HS-5 (cell line): ENCODE measurements at regions not wholly inside any gene's neighbourhood (a gene's known extent, or its start where the extent isn't known, plus 50 kb on each side); places are given as distances from the start of the nearest gene placed in this dataset.
A peak's percentile ranks its signal among the peaks of the same experiment; 100 is the strongest.
"Not testable (repeated sequence)": the region's sequence is repeated elsewhere in the genome, so short reads cannot be mapped to it uniquely, and the experiment has no call there.

ENCODE experiments used
- DNase-seq: peaks from one replicate; pipeline ENCODE4 v3.0.0-alpha.2; 2012; ENCODE audit warnings: low read depth

DNA sequence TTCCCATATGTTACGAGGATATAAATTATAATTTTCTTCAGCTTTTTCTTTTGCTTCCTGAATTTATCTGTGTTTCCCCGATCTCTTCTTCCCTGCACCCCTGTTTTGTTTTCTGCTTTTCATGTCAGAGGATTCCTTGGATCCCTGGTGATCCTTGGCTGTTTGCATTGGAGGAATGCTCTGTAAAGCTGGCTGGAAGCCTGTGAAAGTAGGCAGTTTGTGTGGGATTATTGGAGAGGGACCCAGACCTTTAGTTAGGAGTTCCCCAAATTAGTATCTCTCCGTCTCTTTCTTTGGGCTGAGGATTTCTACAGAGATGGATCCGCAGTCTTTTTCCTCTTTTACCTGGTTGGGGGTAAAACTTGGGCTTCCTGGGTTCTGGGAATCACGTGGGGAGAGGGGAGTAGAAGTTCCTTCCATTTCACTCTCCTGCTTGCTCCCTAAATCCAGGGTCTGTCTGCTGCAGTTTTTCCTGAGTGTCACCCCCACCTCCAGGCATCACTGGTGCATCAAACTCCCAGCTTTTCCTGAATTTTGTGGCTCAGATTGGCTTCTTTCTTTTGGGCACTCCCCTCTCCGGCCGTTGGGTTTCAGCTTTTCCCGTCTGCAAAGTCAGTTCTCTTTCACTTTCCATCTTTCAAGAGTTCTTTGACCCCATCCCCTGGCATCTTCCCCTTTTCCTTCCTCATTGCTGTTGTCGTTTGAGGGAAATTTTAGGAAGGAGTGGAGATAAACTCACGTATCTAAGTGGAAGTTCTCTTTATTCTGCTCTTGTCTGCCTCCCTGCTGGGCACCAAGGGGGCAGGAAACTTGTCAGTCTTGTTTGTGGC lies 79.1 kb upstream of the ALX4 start:
- DNase-seq = no peak

DNA sequence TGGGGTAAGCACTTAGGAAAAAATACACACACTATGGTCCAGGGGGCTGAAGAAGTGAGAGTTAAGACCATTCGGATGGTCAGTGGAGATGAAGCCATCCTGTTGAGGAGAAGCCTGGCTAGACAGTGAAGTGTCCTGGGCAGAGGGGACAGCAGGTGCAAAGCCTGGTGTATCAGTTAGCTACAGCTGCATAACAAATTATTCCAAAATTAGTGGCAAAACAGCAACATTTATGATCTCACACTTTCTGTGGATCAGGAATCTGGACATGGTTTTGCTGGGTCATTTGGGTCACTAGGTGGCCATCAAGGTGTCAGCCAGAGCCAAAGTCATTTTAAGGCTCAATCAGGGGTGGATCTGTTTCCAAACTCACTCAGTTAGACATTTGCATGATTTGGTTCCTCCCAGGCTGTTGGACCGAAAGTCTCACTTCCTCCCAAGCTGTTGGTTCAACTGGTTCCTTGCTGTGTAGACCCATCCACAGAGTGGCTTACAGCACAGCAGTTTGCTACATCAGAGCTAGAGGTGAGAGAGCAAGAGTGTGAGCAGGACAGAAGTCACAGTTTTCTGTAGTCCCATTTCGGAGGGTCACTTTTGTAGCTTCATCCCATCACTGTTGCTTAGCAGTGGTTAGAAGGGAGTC lies 80.1 kb upstream of the ALX4 start:
- no peak for DNase-seq

DNA sequence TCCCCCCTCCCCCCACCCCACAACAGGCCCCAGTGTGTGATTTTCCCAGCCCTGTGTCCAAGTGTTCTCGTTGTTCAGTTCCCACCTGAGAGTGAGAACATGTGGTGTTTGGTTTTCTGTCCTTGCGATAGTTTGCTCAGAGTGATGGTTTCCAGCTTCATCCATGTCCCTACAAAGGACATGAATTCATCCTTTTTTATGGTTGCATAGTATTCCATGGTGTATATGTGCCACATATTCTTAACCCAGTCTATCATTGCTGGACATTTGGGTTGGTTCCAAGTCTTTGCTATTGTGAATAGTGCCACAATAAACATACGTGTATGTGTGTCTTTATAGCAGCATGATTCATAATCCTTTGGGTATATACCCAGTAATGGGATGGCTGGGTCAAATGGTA lies 81.1 kb upstream of the ALX4 start:
- DNase-seq = not testable (repeated sequence)

DNA sequence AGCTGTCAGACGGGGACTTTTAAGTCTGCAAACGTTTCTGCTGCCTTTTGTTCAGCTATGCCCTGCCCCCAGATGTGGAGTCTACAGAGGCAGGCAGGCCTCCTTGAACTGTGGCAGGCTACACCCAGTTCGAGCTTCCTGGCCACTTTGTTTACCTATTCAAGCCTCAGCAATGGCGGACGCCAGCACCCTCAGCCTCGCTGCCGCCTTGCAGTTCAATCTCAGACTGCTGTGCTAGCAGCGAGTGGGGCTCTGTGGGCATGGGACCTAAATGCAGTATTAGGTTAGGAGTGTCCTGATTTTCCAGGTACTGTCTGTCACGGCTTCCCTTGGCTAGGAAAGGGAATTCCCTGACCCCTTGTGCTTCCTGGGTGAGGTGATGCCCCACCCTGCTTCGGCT lies 86.8 kb upstream of the ALX4 start:
- DNase-seq = not testable (repeated sequence)

DNA sequence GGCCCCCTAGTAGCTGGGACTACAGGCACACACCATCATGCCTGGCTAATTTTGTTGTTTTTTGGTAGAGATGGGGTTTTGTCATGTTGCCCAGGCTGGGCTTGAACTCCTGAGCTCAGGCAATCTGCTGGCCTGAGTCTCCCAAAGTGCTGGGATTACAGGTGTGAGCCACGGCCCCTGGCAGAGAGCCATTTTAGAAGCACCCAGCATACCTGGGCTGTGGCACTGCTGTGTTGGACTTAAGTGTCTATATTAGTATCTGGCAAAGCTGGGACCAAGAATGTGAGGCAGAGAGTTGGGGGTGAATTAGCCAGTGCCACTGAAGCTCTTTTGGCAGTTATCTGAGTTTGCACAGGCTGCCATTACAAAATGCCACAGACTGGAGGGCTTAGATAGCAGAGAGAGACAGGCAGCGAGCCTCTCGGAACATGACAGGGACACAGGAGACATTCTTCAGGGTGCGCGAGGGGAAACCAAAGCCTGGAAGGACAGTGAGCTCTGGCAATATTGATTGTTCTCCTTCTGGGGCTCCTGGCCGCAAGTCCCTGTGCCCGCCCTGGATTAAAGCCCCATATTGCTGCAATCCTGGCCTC lies 87.7 kb upstream of the ALX4 start:
- DNase-seq = no peak

DNA sequence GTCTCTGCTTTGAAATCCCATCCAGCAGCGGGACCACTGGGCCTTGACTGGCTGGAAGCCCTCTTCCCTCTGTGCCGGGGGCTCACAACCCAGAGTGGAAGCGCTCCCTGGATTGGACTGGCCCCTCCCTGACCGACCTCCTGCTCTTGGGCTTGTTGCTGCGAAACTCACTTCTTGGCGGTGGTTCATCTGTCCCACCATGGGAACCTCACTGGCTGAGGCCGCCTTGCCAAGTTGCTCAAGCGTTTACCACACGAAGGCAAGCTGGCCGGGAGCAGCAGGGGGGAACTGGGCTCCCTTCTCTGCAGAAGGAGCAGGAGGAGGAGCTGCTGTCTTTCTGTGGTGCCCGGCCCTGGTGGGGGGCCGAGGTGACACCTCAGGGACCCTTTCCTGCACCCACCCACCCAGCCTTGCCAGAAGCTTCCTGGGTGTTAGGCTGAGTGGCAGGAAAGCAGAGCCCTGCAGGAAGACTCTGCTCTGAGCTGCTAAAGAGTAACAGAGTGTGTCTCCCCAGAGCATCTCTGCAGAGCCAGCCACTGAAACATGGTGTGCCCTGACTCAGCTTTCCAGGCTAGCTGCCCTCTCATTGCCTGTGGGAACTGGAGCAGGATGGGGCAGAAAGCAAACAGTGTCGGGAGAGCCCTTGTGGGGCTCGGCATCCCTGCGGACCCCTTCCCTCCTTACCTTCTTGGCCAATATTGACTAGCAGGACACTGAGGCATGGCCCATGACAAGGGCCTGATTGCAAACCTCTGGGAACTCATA lies 88.5 kb upstream of the ALX4 start:
- no peak for DNase-seq

DNA sequence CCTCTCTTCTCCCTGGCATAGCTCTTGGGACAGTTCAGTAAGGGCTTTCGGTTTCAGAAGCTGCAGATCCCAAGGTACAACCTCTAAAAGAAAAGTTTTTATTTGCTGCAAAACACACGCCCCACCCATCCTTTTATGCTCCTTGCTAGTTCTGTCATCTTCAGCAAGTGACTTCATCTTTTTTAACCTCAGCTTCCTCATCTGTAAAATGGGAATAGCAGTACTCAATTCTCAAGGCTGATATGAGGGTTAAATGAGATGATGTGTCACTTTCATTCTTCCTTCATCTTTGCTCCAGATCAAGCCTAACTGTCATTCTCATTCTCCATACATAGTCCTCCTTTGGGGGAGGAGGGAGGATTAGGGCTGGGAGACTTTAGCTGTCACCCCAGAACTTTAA lies 90.0 kb upstream of the ALX4 start:
- DNase-seq = no peak

DNA sequence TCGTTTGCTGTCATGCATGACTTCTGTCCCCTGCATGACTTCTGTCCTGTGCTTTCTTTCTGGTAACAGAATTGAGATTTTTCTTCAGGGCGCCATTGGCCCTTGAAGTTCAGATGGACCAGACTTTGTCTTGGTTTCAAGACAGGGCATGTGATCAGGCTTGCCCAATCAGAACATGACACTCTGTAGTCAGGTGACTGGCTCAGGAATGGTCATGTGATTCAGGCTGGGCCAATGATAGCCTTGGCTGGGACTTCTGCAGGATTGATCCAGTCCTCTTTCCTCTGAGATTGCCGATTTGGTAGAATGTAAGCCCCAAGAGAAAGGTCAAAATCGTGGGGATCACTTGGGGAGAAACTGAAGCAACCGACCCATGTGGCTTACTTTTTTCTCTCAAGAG lies 90.5 kb upstream of the ALX4 start:
- DNase-seq = no peak

DNA sequence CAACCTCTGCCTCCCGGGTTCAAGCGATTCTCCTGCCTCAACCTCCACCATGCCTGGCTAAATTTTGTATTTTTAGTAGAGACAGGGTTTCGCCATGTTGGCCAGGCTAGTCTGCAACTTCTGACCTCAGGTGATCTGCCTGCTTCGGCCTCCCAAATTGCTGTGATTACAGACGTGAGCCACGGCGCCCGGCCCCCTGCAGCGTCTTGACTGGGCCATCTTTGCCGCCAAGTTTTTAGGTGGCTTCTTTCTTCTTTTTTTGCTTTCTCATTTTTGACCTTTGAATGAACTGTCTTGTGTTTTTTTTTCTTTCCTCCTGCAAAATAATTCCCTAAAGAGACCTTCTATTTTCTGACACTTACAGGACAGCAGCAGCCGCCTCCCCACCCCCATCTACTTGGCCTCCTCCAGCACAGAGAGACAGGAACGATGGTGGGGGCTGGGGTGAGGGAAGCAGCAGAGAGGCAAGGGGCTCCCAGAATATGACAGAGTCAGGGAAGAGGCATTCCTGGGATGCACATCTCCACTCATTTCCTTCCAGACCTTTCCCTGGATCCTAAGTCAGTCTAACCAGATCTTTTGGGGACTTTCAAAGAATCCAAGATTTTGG lies 92.6 kb upstream of the ALX4 start:
- DNase-seq = no peak

DNA sequence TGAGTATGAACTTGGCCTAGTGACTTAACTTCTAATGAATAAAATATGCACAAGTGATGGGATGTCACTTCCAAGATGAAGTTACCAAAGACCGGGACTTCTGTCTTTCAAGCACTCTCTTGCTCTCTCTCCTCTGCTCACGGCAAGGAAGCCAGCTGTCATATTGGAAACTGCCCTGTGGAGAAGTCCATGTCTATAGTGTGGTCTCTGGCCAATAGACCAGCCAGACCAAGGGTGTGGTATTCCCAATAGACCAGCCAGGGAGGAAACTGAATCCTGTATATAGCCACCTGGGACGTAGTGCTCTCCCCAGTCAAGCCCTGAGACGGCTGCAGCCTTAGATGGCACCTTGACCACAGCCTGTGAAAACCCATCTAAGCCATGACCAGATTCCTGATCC lies 93.2 kb upstream of the ALX4 start:
- DNase-seq = no peak

DNA sequence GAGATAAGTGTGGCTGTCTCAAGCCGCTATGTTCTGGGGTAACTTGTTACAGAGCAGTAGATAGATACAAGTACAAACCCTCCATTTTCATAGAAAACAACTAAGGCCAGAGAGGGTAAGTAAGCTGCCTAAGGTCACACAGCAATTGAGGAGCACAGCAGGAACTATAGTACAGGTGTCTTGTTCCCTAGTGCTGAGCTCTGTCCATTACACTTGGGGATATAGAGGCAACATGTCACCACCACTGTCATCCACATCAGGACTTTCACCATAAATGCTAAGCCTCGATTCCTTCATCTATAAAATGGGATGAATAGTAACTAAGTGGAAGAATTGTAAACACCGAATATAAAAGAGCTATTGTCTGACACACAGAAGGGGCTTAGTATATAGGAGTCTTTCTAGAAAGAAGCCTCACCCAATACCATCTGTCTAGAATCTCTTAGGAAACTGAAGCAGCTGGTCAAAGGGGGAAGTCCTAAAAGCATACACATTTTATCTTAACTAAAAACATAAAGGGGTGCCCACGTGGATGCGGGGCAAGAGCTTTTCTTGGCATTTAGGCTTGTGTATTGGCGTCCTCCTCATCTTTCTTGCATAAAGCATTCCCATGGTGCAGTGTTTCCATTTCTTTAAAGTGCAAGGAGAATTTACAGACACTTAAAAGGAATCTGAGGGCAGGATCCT lies 93.8 kb upstream of the ALX4 start:
- no peak for DNase-seq

DNA sequence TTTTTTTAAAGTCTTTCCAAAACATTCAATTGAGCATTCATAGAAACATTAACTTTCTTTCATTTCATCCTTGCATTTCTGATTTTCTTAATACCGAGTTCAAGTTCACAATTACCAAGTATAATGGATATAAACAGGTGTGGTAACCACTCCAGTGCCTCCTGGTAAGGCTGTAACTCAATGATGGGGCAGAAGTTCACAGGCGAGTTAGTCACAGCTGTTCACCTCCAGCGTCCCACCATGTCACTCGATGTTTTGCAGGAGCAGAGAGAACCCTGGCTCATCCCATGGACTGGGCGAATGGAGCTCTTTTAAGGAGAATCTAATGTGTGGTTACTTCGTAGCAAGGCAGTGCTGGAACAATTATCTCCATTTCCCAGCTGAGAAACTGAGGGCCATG lies 94.4 kb upstream of the ALX4 start:
- no peak for DNase-seq

DNA sequence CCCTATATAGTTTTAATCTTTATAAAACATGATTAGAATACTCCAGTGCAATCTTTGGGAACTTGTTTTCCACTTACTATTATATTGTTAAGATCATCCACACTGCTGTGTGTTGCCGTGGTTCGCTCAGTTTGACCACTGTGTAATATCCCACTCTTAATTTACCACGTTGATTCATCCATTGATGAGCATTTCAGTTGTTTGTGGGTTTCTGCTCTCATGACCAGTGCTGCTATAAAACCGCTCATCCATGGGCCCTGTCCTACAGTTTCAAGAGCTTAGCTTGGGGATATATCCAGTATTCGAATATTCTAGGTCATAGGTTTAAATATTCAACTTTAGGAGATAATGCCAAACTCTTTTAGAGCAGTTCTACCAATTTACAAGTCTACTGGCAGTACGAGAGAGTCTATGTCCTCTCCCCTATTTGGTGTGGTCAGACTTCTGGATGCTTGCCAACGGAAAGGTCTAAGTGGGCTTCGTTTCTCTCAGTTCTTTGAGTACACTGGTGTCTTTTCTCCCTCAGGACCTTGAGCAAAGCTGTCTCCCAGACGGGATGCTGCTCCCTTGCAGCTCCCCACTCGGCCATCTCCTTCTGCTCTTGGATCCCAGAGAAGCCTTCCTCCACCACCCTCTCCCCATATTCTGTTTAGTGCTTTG lies 94.9 kb upstream of the ALX4 start:
- no peak for DNase-seq

DNA sequence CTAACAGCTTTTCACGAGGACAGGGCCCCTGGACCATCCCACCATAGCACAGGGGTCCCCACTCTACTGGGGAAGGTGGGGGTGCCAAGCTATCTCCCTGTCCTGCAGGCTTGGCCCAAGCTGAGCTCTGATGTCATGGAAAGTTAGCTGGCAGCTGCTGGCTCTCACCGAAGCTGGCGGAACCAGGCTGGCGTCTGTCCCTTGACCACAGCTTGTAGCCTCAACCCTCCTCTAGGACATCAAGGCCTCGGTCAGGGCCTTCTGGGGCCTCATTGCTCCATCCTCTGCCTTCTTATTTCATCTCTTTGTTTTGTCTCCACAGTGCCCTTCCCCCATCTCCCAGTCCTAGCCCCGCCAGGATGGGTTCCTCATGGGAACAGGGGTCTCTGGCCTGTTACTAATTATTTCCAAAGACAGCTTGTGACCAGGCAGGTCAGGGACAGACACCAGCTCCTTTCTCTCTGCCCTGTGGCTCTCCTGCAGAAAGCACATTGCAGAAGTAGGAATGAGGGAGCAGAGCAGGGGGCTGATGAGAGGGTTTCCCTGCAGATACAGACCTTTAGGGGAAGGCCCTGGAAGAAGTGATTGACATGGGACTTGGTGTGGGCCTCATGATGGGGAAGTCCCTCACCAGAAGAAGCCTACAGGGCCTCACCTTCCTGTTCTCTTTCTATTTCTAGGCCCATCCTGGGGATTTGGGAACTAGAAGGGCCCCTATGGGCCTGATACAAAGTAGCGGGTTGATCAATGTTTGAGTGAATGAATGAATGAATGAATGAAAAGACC lies 97.5 kb upstream of the ALX4 start:
- DNase-seq = no peak

DNA sequence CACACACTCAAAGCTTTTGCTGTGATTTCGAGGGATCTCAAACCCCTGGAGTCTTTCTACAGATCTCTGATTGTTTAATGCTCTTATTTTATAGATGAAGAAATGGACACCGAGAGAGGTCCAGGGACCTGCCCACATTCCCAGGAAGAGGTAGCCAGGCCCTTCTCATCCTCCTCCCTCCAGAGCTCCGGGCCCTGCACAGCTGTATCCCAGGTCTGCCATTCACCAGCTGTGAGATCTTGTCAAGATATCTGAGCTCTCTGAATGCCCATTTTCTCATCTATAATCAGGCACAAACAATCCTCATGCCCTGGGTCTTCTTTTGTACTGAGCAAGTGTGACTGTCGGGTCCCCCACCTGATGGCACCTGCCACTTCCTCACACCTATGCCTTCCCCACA lies 98.2 kb upstream of the ALX4 start:
- no peak for DNase-seq

DNA sequence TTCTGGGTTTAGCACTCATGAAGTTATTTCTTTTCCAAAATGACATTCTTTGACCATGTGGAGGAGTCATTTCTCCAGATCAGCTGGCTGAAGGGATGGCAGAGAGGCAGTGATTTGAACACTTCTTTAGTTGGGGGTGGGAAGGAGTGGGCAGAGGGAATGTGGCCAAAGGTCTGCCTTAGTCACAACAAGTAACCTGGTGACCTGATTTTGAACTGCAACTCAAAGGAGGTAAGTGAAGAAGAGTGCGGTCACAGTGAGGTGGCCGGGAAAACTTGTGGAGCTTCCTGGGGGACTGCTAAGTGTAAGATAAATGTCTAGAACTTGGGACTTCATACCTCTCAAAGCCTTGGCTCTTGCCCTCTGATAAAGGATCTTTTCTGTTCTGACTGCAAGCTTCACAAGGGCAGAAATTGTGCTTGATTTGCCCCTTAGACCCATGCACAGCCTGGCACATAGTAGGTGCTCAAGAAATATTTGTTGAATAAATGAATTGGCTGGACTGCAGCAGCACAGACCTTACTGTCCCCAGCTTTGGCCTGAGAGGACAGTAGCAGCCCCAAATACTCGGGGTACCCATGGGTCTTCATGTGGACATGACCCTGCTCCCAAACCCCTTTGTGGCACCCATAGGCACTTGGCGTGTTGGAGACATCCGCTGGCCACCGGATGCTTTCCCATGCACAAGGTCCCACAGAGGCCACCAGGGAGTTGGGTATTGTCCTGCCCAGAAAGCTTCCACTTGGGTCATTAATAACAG lies 99.0 kb upstream of the ALX4 start:
- DNase-seq = no peak

DNA sequence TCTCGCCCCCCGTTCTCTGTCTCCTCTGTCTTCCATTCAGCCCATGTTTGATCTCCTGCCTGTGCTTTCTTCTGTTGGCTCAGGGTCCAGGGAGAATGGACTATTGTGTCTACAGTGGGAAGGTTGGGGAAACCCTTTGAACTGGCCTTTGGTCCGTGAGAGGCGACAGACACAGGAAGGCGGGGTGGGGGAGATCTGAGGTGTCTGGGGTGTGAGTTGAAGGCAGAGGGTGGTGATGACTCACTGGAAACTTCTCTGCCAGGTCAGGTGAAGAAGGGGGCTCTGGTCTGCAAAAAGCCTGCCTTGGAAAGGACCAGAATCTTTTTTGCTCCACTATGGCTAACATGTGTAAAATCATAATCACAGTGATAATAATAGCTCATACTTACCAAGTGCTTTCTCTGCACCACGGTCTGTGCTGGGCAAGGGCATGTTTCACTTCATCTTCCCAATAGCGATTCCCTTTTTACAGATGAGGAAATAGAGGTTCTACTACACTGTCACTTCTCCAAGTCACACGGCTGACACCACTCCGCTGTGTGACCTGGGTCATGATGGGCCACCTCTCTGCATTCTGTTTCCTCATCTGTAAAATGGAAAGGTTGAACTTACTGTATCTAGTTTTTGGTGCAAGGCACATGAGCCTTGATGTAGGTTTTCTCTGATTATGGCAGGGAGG lies 99.8 kb upstream of the ALX4 start:
- DNase-seq = no peak

DNA sequence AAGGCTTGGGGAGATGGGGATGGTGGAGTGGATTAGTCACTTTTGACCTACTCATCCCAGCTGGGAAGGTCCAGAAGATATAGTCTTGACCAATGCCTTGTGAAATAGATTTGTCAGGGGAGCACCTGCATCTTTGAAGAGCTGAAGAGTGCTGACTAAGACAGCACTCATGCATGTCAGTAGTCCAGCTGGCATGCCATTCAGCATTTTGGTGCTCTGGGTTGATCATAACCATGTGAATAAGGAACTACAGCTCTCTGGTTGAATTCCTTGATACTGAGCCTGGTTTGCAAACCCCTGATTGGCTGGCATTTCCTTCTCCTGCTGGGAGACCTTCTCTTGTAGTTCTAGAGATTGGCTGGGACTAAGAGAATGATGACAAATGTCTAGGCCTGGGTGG lies 106.8 kb upstream of the ALX4 start:
- peak; percentile 3 for DNase-seq
